Right atrium auricular region (tissue), 2 donors: ENCODE measurements at regions not wholly inside any gene's neighbourhood (a gene's known extent, or its start where the extent isn't known, plus 50 kb on each side); places are given as distances from the start of the nearest gene placed in this dataset.

Source experiments
- DNase-seq: peaks from one replicate; pipeline ENCODE4 v3.0.0-alpha.2; 2019; ENCODE audit warnings: low spot score
- H3K27ac ChIP-seq, 2 donors: fragments of 200-600 bp; sonication (generic); 1 replicate in 1 of 2; 2 replicates in 1 of 2; pipeline ENCODE4 v1.5.1; 2016 to 2019
- H3K27me3 ChIP-seq, 2 donors: fragments of 200-600 bp; sonication (generic); one replicate each; pipeline versions ENCODE4 v1.5.1 to v1.6.0; 2017 to 2019
- H3K36me3 ChIP-seq: fragments of 200-600 bp; sonication (generic); one replicate; pipeline ENCODE4 v1.5.1; 2016
- H3K4me1 ChIP-seq, 2 donors: fragments of 200-600 bp; sonication (generic); one replicate each; pipeline versions ENCODE4 v1.5.1 to v1.6.0; 2017 to 2019
- H3K4me3 ChIP-seq, 2 donors: fragments of 200-600 bp; sonication (generic); 1 replicate in 1 of 2; 2 replicates in 1 of 2; pipeline ENCODE4 v1.5.1; 2017 to 2019; ENCODE audit warnings: mild to moderate bottlenecking in 1 of 2, moderate library complexity in 1 of 2
- H3K9me3 ChIP-seq, 2 donors: fragments of 200-600 bp; sonication (generic); one replicate each; pipeline ENCODE4 v1.5.1; 2019
- CTCF ChIP-seq, 2 donors: fragments of 200-600 bp; sonication (generic); IDR thresholded peaks; one replicate each; pipeline ENCODE4 v1.5.1; 2019; ENCODE audit warnings: antibody characterized with exemption in 2 of 2

GRCh38 chr7:156440456-156440855 is 200.1 kb upstream of the RNF32 start:
- no peak for DNase-seq

GRCh38 chr7:156438011-156438410 is 202.6 kb upstream of the RNF32 start:
- Histone ChIP-seq H3K4me1 (no peaks in the 10 kb centered on the region), H3K27ac (no peak overlapping the region), H3K4me3 (no peak overlapping the region), H3K36me3 (no peaks in the 10 kb centered on the region), H3K27me3 (no peaks in the 10 kb centered on the region), H3K9me3 (no peaks in the 10 kb centered on the region)
- no peak for TF ChIP-seq CTCF (IDR thresholded peaks at IDR 0.05)
- DNase-seq = no peak

More at GRCh38 chr7:156440456-156440855, 200.1 kb upstream of the RNF32 start:
- Histone ChIP-seq H3K27ac (no peak overlapping the region), H3K9me3 (no peaks in the 10 kb centered on the region), H3K4me3 (no peak overlapping the region), H3K36me3 (no peaks in the 10 kb centered on the region), H3K27me3 (no peaks in the 10 kb centered on the region), H3K4me1 (no peaks in the 10 kb centered on the region)
- TF ChIP-seq CTCF (IDR thresholded peaks at IDR 0.05) = no peak

GRCh38 chr7:156437021-156437614 is 203.5 kb upstream of the RNF32 start:
- no peak overlapping the region for H3K4me3 ChIP-seq
- H3K27me3 ChIP-seq = no peaks in the 10 kb centered on the region
- no peak overlapping the region for H3K27ac ChIP-seq
- H3K36me3 ChIP-seq = no peaks in the 10 kb centered on the region
- no peaks in the 10 kb centered on the region for H3K9me3 ChIP-seq
- no peaks in the 10 kb centered on the region for H3K4me1 ChIP-seq
- DNase-seq = peak; percentile 51
- no peak for TF ChIP-seq CTCF (IDR thresholded peaks at IDR 0.05)

GRCh38 chr7:156435486-156436231 is 204.9 kb upstream of the RNF32 start:
- H3K36me3 ChIP-seq = no peaks in the 10 kb centered on the region
- TF ChIP-seq CTCF (IDR thresholded peaks at IDR 0.05) = no peak
- no peaks in the 10 kb centered on the region for H3K27me3 ChIP-seq
- H3K9me3 ChIP-seq = no peaks in the 10 kb centered on the region
- no peak overlapping the region for H3K27ac ChIP-seq
- H3K4me1 ChIP-seq = no peaks in the 10 kb centered on the region
- no peak overlapping the region for H3K4me3 ChIP-seq
- DNase-seq = no peak

- no peaks in the 10 kb centered on the region for H3K27me3 ChIP-seq
- H3K9me3 ChIP-seq = no peaks in the 10 kb centered on the region
- no peak for DNase-seq
- TF ChIP-seq CTCF (IDR thresholded peaks at IDR 0.05) = no peak
- no peak overlapping the region for H3K27ac ChIP-seq
- no peak overlapping the region for H3K4me3 ChIP-seq
- H3K4me1 ChIP-seq = no peaks in the 10 kb centered on the region
- H3K36me3 ChIP-seq = no peaks in the 10 kb centered on the region
These were observed 205.9 kb upstream of the RNF32 start for GRCh38 chr7:156434706-156435105.
